ENCODE measurements at regions not wholly inside any gene's neighbourhood (a gene's known extent, or its start where the extent isn't known, plus 50 kb on each side); places are given as distances from the start of the nearest gene placed in this dataset.

DNA sequence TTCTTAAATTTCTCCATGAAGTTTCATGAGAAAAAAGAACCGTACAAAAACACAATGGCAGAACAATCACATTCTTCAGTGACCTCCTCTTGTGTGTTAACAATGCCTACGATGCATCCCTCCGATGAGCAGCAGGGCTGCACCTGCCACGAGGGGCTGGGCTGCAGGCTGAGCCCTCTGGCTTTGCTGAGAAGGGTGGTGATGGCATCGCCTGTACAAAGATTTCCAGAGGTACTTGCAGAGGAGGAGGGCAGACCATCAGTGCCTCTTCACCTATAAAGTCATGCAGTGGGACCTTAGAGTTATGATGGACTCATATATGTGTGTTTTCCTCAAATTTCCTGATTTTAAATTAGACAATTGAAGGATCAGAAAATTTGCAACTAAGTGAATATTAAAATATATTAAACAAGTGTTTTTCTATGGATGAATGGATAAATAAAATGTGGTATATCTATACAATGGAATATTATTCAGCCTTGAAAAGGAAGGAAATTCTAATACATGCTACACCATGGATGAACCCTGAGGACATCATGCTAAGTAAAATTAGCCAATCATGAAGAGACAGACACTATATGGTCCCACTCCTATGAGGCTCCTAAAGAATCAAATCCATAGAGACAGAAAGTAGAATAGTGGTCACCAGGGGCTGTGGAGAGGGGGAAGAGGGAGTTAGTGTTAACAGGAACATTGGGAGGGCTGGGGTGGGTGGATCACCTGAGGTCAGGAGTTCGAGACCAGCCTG lies 489.3 kb downstream of the SIPA1L2 start:
- no peaks in the 10 kb centered on the region for H3K27me3 ChIP-seq (ENCODE audit: insufficient read depth, poor library complexity, severe bottlenecking)
- TF ChIP-seq CTCF (IDR thresholded peaks at IDR 0.05; ENCODE audit: insufficient read depth, low read length) (no peak), GABPA (IDR thresholded peaks at IDR 0.05; ENCODE audit: low read depth) (no peak), POLR2AphosphoS5 (IDR thresholded peaks at IDR 0.05; ENCODE audit: low read depth) (no peak), SPI1 (IDR thresholded peaks at IDR 0.05; ENCODE audit: borderline replicate concordance, low read depth) (no peak)
- TF ChIP-seq, protein P1, sequence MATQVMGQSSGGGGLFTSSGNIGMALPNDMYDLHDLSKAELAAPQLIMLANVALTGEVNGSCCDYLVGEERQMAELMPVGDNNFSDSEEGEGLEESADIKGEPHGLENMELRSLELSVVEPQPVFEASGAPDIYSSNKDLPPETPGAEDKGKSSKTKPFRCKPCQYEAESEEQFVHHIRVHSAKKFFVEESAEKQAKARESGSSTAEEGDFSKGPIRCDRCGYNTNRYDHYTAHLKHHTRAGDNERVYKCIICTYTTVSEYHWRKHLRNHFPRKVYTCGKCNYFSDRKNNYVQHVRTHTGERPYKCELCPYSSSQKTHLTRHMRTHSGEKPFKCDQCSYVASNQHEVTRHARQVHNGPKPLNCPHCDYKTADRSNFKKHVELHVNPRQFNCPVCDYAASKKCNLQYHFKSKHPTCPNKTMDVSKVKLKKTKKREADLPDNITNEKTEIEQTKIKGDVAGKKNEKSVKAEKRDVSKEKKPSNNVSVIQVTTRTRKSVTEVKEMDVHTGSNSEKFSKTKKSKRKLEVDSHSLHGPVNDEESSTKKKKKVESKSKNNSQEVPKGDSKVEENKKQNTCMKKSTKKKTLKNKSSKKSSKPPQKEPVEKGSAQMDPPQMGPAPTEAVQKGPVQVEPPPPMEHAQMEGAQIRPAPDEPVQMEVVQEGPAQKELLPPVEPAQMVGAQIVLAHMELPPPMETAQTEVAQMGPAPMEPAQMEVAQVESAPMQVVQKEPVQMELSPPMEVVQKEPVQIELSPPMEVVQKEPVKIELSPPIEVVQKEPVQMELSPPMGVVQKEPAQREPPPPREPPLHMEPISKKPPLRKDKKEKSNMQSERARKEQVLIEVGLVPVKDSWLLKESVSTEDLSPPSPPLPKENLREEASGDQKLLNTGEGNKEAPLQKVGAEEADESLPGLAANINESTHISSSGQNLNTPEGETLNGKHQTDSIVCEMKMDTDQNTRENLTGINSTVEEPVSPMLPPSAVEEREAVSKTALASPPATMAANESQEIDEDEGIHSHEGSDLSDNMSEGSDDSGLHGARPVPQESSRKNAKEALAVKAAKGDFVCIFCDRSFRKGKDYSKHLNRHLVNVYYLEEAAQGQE (IDR thresholded peaks at IDR 0.05; ENCODE audit: insufficient replicate concordance, low read depth), result no peak
- DNase-seq (ENCODE audit: low read depth in 1 of 2, low spot score in 1 of 2), result no peak
- H3K27ac ChIP-seq (replicated peaks), result no peak overlapping the region
- no peak overlapping the region for H3K4me3 ChIP-seq (replicated peaks; ENCODE audit: insufficient read depth, low read length)

DNA sequence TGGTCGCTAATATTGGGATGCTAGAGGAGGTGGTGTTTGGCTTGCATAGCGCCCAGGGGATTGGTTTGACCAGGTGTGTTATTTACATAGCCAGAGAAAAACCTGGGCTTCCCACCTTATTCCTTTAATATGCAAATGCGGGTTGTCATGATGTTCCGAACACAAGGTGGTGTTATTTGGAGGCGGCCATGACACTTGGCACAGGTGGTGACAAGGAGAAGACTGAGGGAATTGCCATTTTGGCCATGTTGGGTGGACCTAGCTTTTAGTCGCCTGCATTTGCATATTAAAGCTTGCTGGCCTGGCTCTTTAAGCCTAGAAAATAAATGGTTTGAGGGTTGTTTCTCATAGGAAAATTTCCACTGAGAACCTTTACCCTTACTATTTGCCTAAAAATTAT lies 490.5 kb downstream of the SIPA1L2 start:
- Histone ChIP-seq H3K4me3 (replicated peaks; ENCODE audit: insufficient read depth, low read length) (no peak overlapping the region), H3K27ac (replicated peaks) (no peak overlapping the region), H3K27me3 (ENCODE audit: insufficient read depth, poor library complexity, severe bottlenecking) (no peaks in the 10 kb centered on the region)
- no peak for TF ChIP-seq POLR2AphosphoS5 (IDR thresholded peaks at IDR 0.05; ENCODE audit: low read depth)
- TF ChIP-seq CTCF (IDR thresholded peaks at IDR 0.05; ENCODE audit: insufficient read depth, low read length), result no peak
- no peak for TF ChIP-seq SPI1 (IDR thresholded peaks at IDR 0.05; ENCODE audit: borderline replicate concordance, low read depth)
- TF ChIP-seq, protein P1 (IDR thresholded peaks at IDR 0.05; ENCODE audit: insufficient replicate concordance, low read depth), result no peak
- no peak for TF ChIP-seq GABPA (IDR thresholded peaks at IDR 0.05; ENCODE audit: low read depth)
- no peak for DNase-seq (ENCODE audit: low read depth in 1 of 2, low spot score in 1 of 2)

GRCh38 chr1:232138044-232138443 lies 491.9 kb downstream of the SIPA1L2 start:
- Histone ChIP-seq H3K4me3 (replicated peaks; ENCODE audit: insufficient read depth, low read length) (no peak overlapping the region), H3K27me3 (ENCODE audit: insufficient read depth, poor library complexity, severe bottlenecking) (no peaks in the 10 kb centered on the region), H3K27ac (replicated peaks) (no peak overlapping the region)
- no peak for TF ChIP-seq GABPA (IDR thresholded peaks at IDR 0.05; ENCODE audit: low read depth)
- TF ChIP-seq SPI1 (IDR thresholded peaks at IDR 0.05; ENCODE audit: borderline replicate concordance, low read depth), result no peak
- no peak for TF ChIP-seq POLR2AphosphoS5 (IDR thresholded peaks at IDR 0.05; ENCODE audit: low read depth)
- no peak for TF ChIP-seq CTCF (IDR thresholded peaks at IDR 0.05; ENCODE audit: insufficient read depth, low read length)
- TF ChIP-seq, protein P1 (IDR thresholded peaks at IDR 0.05; ENCODE audit: insufficient replicate concordance, low read depth), result no peak
- DNase-seq (ENCODE audit: low read depth in 1 of 2, low spot score in 1 of 2), result no peak
